GM18870 (cell line): ENCODE measurements at regions not wholly inside any gene's neighbourhood (a gene's known extent, or its start where the extent isn't known, plus 50 kb on each side); places are given as distances from the start of the nearest gene placed in this dataset.

ENCODE experiments used
- ATAC-seq: cut with Tn5 transposase; IDR thresholded peaks from one replicate; pipeline ENCODE4 v1.9.1; 2021; ENCODE audit warnings: moderate library complexity; ENCODE audit not compliant: unreplicated experiment

DNA sequence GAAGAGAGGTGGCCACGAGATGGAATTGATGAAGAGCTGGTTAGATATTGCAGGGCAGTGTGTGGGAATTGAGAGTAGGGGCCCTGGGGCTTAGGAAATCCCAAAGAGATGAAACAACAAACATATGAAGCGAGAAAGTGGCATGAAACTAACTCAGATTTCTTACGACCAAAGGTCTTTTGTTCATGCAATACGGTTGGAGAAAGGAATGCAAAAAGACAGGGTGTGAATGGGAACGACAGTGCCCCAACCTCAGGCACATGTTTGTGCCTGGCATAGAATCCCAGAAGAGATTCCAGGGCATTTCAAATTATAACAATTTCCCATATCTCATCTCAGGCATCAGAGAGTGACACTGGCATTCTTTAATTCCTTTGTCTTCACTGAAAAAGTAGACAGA, 199.2 kb downstream of the ACTL7B start:
- no peak for ATAC-seq

- no peak for ATAC-seq
Measured at GRCh38 chr9:108655818-108656217, 200.0 kb downstream of the ACTL7B start.

GRCh38 chr9:108654566-108654965, 201.2 kb downstream of the ACTL7B start:
- ATAC-seq, result no peak

GRCh38 chr9:108652851-108653250, 202.9 kb downstream of the ACTL7B start:
- no peak for ATAC-seq

- no peak for ATAC-seq
Measured at GRCh38 chr9:108650826-108651225, 205.0 kb downstream of the ACTL7B start.

- ATAC-seq, result no peak
Measured at GRCh38 chr9:108645520-108645919, 210.3 kb downstream of the ACTL7B start.

DNA sequence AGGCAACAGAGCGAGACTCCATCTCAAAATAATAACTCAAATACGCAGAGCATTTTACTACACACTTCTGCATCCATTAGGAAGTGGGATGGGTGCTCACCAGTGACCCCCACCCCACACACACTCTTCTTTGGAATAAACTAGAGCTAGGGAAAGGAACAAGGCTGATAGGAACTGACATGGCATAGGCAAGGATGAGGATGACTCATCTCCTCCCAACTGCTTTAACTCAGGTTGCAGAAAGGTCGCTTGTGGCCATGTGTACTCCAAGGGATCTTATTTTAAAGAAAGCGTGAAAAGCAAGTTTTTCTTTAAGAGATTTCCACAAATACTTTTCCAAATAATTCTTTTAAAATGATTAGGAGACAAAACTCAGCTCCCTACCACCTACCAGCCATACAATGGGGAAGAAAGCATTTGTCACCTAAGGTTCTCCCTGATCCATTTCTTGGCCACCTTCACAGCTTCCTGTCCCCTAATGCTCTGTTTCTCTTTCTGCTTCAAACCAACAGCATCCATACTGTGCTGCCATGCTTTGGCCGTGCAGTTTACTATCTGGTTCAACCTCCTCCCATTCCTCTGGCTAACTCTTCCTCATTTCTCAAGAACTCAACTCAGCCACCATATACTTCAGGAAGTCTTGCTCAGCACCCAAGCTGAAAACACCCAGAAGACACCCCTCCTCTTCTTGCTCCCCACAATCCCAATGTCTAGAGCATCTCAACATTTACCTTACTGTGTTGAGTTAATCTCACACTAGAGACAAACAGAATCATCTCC, 211.9 kb downstream of the ACTL7B start:
- no peak for ATAC-seq

GRCh38 chr9:108642871-108643270, 212.9 kb downstream of the ACTL7B start:
- ATAC-seq, result no peak

- no peak for ATAC-seq
Measured at GRCh38 chr9:108640230-108640629, 215.6 kb downstream of the ACTL7B start.

- no peak for ATAC-seq
Measured at GRCh38 chr9:108639696-108640095, 216.1 kb downstream of the ACTL7B start.

DNA sequence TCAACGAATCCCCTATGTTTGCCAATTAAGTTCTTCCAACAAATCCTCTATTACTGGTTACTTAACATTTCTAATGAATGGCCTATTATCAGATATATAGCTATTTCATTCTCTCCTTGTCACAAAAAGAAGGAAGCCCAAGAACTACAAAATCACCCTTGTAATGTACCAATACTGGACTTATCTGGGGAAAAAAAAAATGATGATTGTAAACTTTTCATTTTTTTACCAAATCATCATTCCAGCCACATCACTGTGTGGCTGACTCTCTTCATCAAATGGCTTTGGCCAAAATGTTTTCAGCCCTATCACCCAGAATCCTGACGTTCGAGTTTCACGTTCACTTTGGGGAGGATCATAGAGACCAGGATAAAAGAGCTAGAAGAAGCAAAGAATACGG, 216.7 kb downstream of the ACTL7B start:
- ATAC-seq, result no peak

- ATAC-seq, result no peak
Measured at GRCh38 chr9:108637340-108637739, 218.4 kb downstream of the ACTL7B start.

DNA sequence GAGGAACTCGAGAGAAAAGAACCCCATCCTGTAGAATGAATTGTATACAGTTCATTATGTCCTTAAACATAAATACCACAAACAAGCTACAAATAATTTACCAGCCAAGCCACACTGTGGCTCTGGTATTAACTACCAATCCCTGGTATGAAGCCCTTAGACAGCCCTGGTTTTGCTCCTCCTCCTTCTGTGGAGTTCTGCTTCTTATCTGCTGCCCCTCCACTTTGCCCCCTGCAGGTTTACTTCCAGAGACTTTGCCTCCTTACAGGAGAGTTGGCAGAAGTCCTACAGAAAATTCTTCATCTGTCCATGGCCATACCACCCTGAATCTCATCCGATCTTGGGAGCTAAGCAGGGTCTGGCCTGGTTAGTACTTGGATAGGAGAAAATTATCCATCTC, 219.8 kb downstream of the ACTL7B start:
- no peak for ATAC-seq

- no peak for ATAC-seq
Measured at GRCh38 chr9:108634672-108635462, 220.9 kb downstream of the ACTL7B start.

- ATAC-seq, result no peak
Measured at GRCh38 chr9:108634204-108634603, 221.6 kb downstream of the ACTL7B start.

GRCh38 chr9:108631496-108632285, 224.1 kb downstream of the ACTL7B start:
- no peak for ATAC-seq

- ATAC-seq, result no peak
Measured at GRCh38 chr9:108628316-108628715, 227.5 kb downstream of the ACTL7B start.

DNA sequence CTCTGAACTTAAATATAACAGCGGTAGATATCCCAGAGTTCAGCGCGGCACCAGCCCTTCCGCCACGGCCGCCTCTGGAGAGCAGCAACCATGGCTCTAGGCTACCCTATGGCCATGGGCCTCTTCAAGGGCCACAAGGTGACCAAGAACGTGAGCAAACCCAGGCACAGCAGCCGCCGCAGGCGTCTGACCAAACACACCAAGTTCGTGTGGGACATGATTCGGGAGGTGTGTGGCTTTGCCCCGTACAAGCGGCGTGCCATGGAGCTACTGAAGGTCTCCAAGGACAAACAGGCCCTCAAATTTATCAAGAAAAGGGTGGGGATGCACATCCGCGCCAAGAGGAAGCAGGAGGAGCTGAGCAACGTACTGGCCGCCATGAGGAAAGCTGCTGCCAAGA, 229.0 kb downstream of the ACTL7B start:
- no peak for ATAC-seq

- no peak for ATAC-seq
Measured at GRCh38 chr9:108621991-108622855, 233.6 kb downstream of the ACTL7B start.

DNA sequence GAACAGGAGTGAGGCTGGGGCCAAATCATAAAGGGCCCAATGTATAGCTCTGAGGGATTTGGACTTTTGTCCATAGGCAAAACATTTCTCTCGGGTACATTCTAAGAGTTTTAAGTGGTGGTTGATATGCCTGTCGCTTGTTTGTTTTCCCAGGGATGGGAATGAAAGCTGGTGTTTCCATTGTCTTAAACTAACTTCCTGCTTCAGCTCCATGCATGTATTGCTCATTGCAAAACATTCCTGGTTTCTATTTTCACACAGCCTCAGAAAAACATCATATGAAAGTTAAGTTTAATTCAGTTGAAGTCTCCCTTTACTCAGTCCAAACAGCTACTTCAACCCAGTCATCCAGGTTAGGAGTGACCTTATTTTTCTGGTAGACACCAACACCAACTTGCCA, 235.0 kb downstream of the ACTL7B start:
- no peak for ATAC-seq
